Ectodermal cell (in vitro differentiated cells): ENCODE measurements at regions not wholly inside any gene's neighbourhood (a gene's known extent, or its start where the extent isn't known, plus 50 kb on each side); places are given as distances from the start of the nearest gene placed in this dataset.
A peak's percentile ranks its signal among the peaks of the same experiment; 100 is the strongest.

Experiments
- H3K27ac ChIP-seq: 2 replicates; pipeline ENCODE4 v1.7.0; 2013; ENCODE audit warnings: mild to moderate bottlenecking, low read depth, low read length; ENCODE audit not compliant: insufficient read depth, poor library complexity, severe bottlenecking
- H3K27me3 ChIP-seq: 2 replicates; pipeline ENCODE4 v1.7.0; 2013; ENCODE audit warnings: mild to moderate bottlenecking, low read length; ENCODE audit not compliant: insufficient read depth, control insufficient read depth, poor library complexity, severe bottlenecking
- H3K36me3 ChIP-seq: one replicate; pipeline ENCODE4 v1.7.0; 2013; ENCODE audit warnings: low read length; ENCODE audit not compliant: control insufficient read depth, insufficient read depth
- H3K4me1 ChIP-seq: one replicate; pipeline ENCODE4 v1.7.0; 2013; ENCODE audit warnings: low read length; ENCODE audit not compliant: control insufficient read depth, insufficient read depth
- H3K4me3 ChIP-seq: 2 replicates; pipeline ENCODE4 v1.7.0; 2013; ENCODE audit warnings: low read depth, low read length, control low read depth; ENCODE audit not compliant: insufficient read depth
- H3K9me3 ChIP-seq: 2 replicates; pipeline ENCODE4 v1.7.0; 2013; ENCODE audit warnings: mild to moderate bottlenecking, low read length, moderate library complexity; ENCODE audit not compliant: control insufficient read depth
- whole genome bisulfite sequencing, 2 experiments: methylation state at CpG; one replicate each; pipeline ENCODE4 v1.1.7; 2013; ENCODE audit warnings: missing lambda C conversion rate in 2 of 2; 5-methylcytosine and 5-hydroxymethylcytosine counted together

- H3K27me3 ChIP-seq, result no peaks in the 10 kb centered on the region
- H3K27ac ChIP-seq, result no peak overlapping the region
- WGBS, 2 experiments, result 85 to 100% methylated on average over 1 of the region's 1 CpG
- no peak overlapping the region for H3K4me3 ChIP-seq
- no peaks in the 10 kb centered on the region for H3K36me3 ChIP-seq
- no peaks in the 10 kb centered on the region for H3K9me3 ChIP-seq
- H3K4me1 ChIP-seq, result no peaks in the 10 kb centered on the region
Measured at GRCh38 chr5:19002111-19002510, 985.9 kb downstream of the CDH18 start.

GRCh38 chr5:19018822-19019221, 969.2 kb downstream of the CDH18 start:
- no peaks in the 10 kb centered on the region for H3K9me3 ChIP-seq
- no peak overlapping the region for H3K27ac ChIP-seq
- no peaks in the 10 kb centered on the region for H3K4me1 ChIP-seq
- no peaks in the 10 kb centered on the region for H3K36me3 ChIP-seq
- 40 to 57% methylated on average over 4 to 5 of the region's 5 CpGs for WGBS, 2 experiments
- no peak overlapping the region for H3K4me3 ChIP-seq
- H3K27me3 ChIP-seq, result no peaks in the 10 kb centered on the region

- Histone ChIP-seq H3K27ac (no peak overlapping the region), H3K4me1 (no peaks in the 10 kb centered on the region), H3K9me3 (no peaks in the 10 kb centered on the region), H3K4me3 (no peak overlapping the region), H3K36me3 (no peaks in the 10 kb centered on the region), H3K27me3 (no peaks in the 10 kb centered on the region)
- WGBS, 2 experiments, result 93% methylated on average over 3 of the region's 3 CpGs
Measured at GRCh38 chr5:19031491-19031890, 956.5 kb downstream of the CDH18 start.

DNA sequence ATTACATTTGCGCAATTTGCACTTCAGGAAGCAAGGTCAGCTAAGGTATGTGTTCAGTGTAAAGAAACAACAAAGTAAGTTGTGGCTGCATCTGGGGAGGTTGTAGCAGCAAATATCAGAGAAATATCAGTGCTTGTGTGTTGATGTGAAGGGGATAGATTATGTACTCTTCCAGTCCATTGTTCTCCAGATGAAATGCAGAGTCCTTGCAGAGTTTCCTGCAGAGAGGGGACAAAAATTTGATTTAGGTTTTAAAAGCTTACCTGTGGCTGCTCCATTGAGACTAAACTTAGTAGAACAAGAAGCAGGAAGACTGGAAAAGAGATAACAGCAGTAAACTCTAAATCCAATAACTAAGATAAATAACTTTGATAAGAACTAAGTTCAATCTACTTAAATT, 952.2 kb downstream of the CDH18 start:
- H3K36me3 ChIP-seq, result no peaks in the 10 kb centered on the region
- no peaks in the 10 kb centered on the region for H3K4me1 ChIP-seq
- no peaks in the 10 kb centered on the region for H3K27me3 ChIP-seq
- H3K9me3 ChIP-seq, result no peaks in the 10 kb centered on the region
- WGBS, 2 experiments, result 41 to 44% methylated on average over 1 of the region's 1 CpG
- no peak overlapping the region for H3K4me3 ChIP-seq
- no peak overlapping the region for H3K27ac ChIP-seq

GRCh38 chr5:19042106-19042505, 945.9 kb downstream of the CDH18 start:
- 96 to 100% methylated on average over 2 of the region's 2 CpGs for WGBS, 2 experiments
- Histone ChIP-seq H3K27me3 (no peaks in the 10 kb centered on the region), H3K9me3 (no peaks in the 10 kb centered on the region), H3K4me3 (no peak overlapping the region), H3K36me3 (no peaks in the 10 kb centered on the region), H3K27ac (no peak overlapping the region), H3K4me1 (peaks cover 16% of the 10 kb centered on the region)

DNA sequence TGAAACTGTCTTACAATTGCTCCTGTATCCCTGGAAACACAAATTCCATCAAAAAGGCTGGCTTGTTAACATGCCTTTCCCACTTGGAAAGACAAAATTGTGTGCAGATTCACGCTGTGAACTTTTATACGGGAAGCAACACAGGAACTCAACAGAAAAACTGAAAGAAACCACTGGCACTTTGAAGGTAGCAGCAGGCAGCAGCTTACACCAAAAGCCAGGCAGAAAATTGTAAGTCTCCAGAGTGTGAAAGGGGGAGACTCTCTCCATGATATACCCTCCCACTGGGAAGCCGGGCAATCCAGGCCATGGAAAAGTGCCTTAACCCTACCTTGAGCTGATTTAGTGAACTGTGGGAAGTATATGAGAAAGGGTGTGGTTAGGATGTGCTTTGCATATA, 943.7 kb downstream of the CDH18 start:
- Histone ChIP-seq H3K27me3 (no peaks in the 10 kb centered on the region), H3K4me1 (peaks cover 16% of the 10 kb centered on the region), H3K9me3 (no peaks in the 10 kb centered on the region), H3K4me3 (no peak overlapping the region), H3K27ac (peak overlapping the region; percentile 33), H3K36me3 (no peaks in the 10 kb centered on the region)
- 48 to 50% methylated on average over 3 of the region's 3 CpGs for WGBS, 2 experiments

GRCh38 chr5:19044931-19045695, 942.9 kb downstream of the CDH18 start:
- no peaks in the 10 kb centered on the region for H3K36me3 ChIP-seq
- H3K4me1 ChIP-seq, result peaks cover 16% of the 10 kb centered on the region
- no peaks in the 10 kb centered on the region for H3K27me3 ChIP-seq
- H3K4me3 ChIP-seq, result no peak overlapping the region
- WGBS, 2 experiments, result 78 to 82% methylated on average over 7 of the region's 7 CpGs
- no peaks in the 10 kb centered on the region for H3K9me3 ChIP-seq
- no peak overlapping the region for H3K27ac ChIP-seq

- no peaks in the 10 kb centered on the region for H3K27me3 ChIP-seq
- no peaks in the 10 kb centered on the region for H3K9me3 ChIP-seq
- peaks cover 16% of the 10 kb centered on the region for H3K4me1 ChIP-seq
- 64 to 74% methylated on average over 9 of the region's 9 CpGs for WGBS, 2 experiments
- no peak overlapping the region for H3K4me3 ChIP-seq
- no peaks in the 10 kb centered on the region for H3K36me3 ChIP-seq
- H3K27ac ChIP-seq, result no peak overlapping the region
Measured at GRCh38 chr5:19047277-19047676, 940.7 kb downstream of the CDH18 start.

DNA sequence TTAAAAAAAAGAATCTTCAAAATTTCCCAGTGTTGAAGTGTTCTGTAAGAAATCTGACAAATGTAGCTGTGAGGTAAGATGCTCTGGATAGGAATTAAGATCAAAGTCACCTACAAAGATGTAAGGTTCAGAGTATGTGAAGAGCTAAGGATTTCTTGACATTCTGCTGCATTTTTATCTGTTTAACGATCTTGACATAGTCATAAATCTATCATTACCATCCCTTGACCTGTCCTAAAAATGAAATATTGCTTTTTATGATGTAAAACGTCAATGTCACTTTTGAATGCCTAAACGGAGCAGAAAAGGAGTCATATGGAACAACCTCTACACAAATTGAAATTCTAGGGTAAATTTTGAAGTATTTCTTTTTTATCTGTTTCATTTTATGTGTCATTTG, 939.3 kb downstream of the CDH18 start:
- H3K4me1 ChIP-seq, result peaks cover 16% of the 10 kb centered on the region
- no peak overlapping the region for H3K27ac ChIP-seq
- no peaks in the 10 kb centered on the region for H3K9me3 ChIP-seq
- no peaks in the 10 kb centered on the region for H3K27me3 ChIP-seq
- no peak overlapping the region for H3K4me3 ChIP-seq
- WGBS, 2 experiments, result 92 to 100% methylated on average over 2 to 3 of the region's 3 CpGs
- H3K36me3 ChIP-seq, result no peaks in the 10 kb centered on the region

GRCh38 chr5:19058216-19058615, 929.8 kb downstream of the CDH18 start:
- Histone ChIP-seq H3K9me3 (no peaks in the 10 kb centered on the region), H3K4me1 (no peaks in the 10 kb centered on the region), H3K27me3 (no peaks in the 10 kb centered on the region), H3K4me3 (no peak overlapping the region), H3K27ac (no peak overlapping the region), H3K36me3 (no peaks in the 10 kb centered on the region)
- WGBS, 2 experiments, result 91 to 98% methylated on average over 2 of the region's 2 CpGs

GRCh38 chr5:19064094-19064493, 923.9 kb downstream of the CDH18 start:
- no peak overlapping the region for H3K27ac ChIP-seq
- no peaks in the 10 kb centered on the region for H3K27me3 ChIP-seq
- no peak overlapping the region for H3K4me3 ChIP-seq
- no peaks in the 10 kb centered on the region for H3K4me1 ChIP-seq
- H3K36me3 ChIP-seq, result no peaks in the 10 kb centered on the region
- H3K9me3 ChIP-seq, result no peaks in the 10 kb centered on the region
